ENCODE measurements at regions not wholly inside any gene's neighbourhood (a gene's known extent, or its start where the extent isn't known, plus 50 kb on each side); places are given as distances from the start of the nearest gene placed in this dataset.

- Mint-ChIP-seq H3K27me3 (peaks cover 4% of the 10 kb centered on the region), H3K4me1 (ENCODE audit: low read depth) (peaks cover 14% of the 10 kb centered on the region)
These were observed 98.5 kb upstream of the SPATA31C2 start for GRCh38 chr9:88236511-88237478.

GRCh38 chr9:88235615-88236014 is 97.3 kb upstream of the SPATA31C2 start:
- ChIA-PET CTCF (no interaction called here), POLR2A (no interaction called here)
- H3K27ac ChIP-seq (ENCODE audit: low read depth in 1 of 2, low read length in 2 of 2), result no peak overlapping the region
- Mint-ChIP-seq H3K4me3 (no peak overlapping the region), H3K27me3 (peaks cover under 1% of the 10 kb centered on the region), H3K27ac (no peak overlapping the region), H3K36me3 (ENCODE audit: low read depth) (no peaks in the 10 kb centered on the region), H3K9me3 (peaks cover 3% of the 10 kb centered on the region), H3K4me1 (ENCODE audit: low read depth) (peaks cover 14% of the 10 kb centered on the region)
- H3K4me1 ChIP-seq (ENCODE audit: insufficient read depth, low read length), result peaks cover 7% of the 10 kb centered on the region
- peaks cover 0 to 4% of the 10 kb centered on the region in 2 experiments for H3K27me3 ChIP-seq (ENCODE audit: control insufficient read depth in 1 of 2, insufficient read depth in 2 of 2, low read length in 2 of 2)
- DNase-seq, result no peak
- peaks cover 0 to 4% of the 10 kb centered on the region in 2 experiments for H3K9me3 ChIP-seq (ENCODE audit: control insufficient read depth in 1 of 2, insufficient read depth in 1 of 2, low read length in 2 of 2)
- no peak for TF ChIP-seq CTCF (IDR thresholded peaks at IDR 0.05)
- no peak overlapping the region for H3K4me3 ChIP-seq (ENCODE audit: low read length)
- intact Hi-C loops (cut with DNase I, micrococcal nuclease), result no loop called here
- H3K36me3 ChIP-seq (ENCODE audit: insufficient read depth, low read length), result no peaks in the 10 kb centered on the region
- ATAC-seq (ENCODE audit: poor library complexity), result no peak

More at GRCh38 chr9:88236511-88237478, 98.5 kb upstream of the SPATA31C2 start:
- peaks cover 7% of the 10 kb centered on the region for H3K4me1 ChIP-seq (ENCODE audit: insufficient read depth, low read length)
- Mint-ChIP-seq H3K36me3 (ENCODE audit: low read depth) (no peaks in the 10 kb centered on the region), H3K27ac (no peak overlapping the region), H3K4me3 (no peak overlapping the region), H3K9me3 (peaks cover 2% of the 10 kb centered on the region)
- peaks cover 0 to 4% of the 10 kb centered on the region in 2 experiments for H3K27me3 ChIP-seq (ENCODE audit: control insufficient read depth in 1 of 2, insufficient read depth in 2 of 2, low read length in 2 of 2)
- no peak overlapping the region for H3K4me3 ChIP-seq (ENCODE audit: low read length)
- no peaks in the 10 kb centered on the region for H3K36me3 ChIP-seq (ENCODE audit: insufficient read depth, low read length)
- ChIA-PET CTCF (no interaction called here), POLR2A (no interaction called here)
- intact Hi-C loops (cut with DNase I, micrococcal nuclease), result no loop called here
- no peak for ATAC-seq (ENCODE audit: poor library complexity)
- peaks cover 0 to 4% of the 10 kb centered on the region in 2 experiments for H3K9me3 ChIP-seq (ENCODE audit: control insufficient read depth in 1 of 2, insufficient read depth in 1 of 2, low read length in 2 of 2)
- no peak for TF ChIP-seq CTCF (IDR thresholded peaks at IDR 0.05)
- DNase-seq, result no peak
- no peak overlapping the region for H3K27ac ChIP-seq (ENCODE audit: low read depth in 1 of 2, low read length in 2 of 2)

GRCh38 chr9:88234114-88234513 is 95.8 kb upstream of the SPATA31C2 start:
- Mint-ChIP-seq H3K4me3 (no peak overlapping the region), H3K4me1 (ENCODE audit: low read depth) (peaks cover 12% of the 10 kb centered on the region), H3K27me3 (no peaks in the 10 kb centered on the region), H3K27ac (no peak overlapping the region), H3K9me3 (peaks cover 5% of the 10 kb centered on the region), H3K36me3 (ENCODE audit: low read depth) (no peaks in the 10 kb centered on the region)
- Histone ChIP-seq H3K27me3 (ENCODE audit: control insufficient read depth in 1 of 2, insufficient read depth in 2 of 2, low read length in 2 of 2) (peaks cover 0 to 4% of the 10 kb centered on the region in 2 experiments), H3K9me3 (ENCODE audit: control insufficient read depth in 1 of 2, insufficient read depth in 1 of 2, low read length in 2 of 2) (peaks cover 0 to 4% of the 10 kb centered on the region in 2 experiments), H3K27ac (ENCODE audit: low read depth in 1 of 2, low read length in 2 of 2) (no peak overlapping the region), H3K36me3 (ENCODE audit: insufficient read depth, low read length) (no peaks in the 10 kb centered on the region), H3K4me1 (ENCODE audit: insufficient read depth, low read length) (peaks cover 7% of the 10 kb centered on the region), H3K4me3 (ENCODE audit: low read length) (no peak overlapping the region)
- ChIA-PET CTCF (no interaction called here), POLR2A (no interaction called here)
- intact Hi-C loops (cut with DNase I, micrococcal nuclease), result no loop called here
- no peak for TF ChIP-seq CTCF (IDR thresholded peaks at IDR 0.05)
- no peak for ATAC-seq (ENCODE audit: poor library complexity)
- DNase-seq, result no peak
